Adrenal gland (tissue), 9 donors: ENCODE measurements at regions not wholly inside any gene's neighbourhood (a gene's known extent, or its start where the extent isn't known, plus 50 kb on each side); places are given as distances from the start of the nearest gene placed in this dataset.

Experiments
- DNase-seq, 7 donors: peaks; one replicate each; pipeline ENCODE4 v3.0.0-alpha.2; 2019 to 2020
- H3K27ac ChIP-seq, 5 donors: fragments of 200-600 bp; sonication (generic) in 4 of 5; 1 replicate in 3 of 5; 2 replicates in 2 of 5; pipeline versions ENCODE4 v1.5.1 to v1.8.0; 2016 to 2020; ENCODE audit warnings: mild to moderate bottlenecking in 1 of 5
- H3K27me3 ChIP-seq: fragments of 200-600 bp; 2 replicates; pipeline ENCODE4 v1.8.0; 2021
- H3K36me3 ChIP-seq, 2 donors: fragments of 200-600 bp; replicated peaks in 1 of 2; 1 replicate in 1 of 2; 2 replicates in 1 of 2; pipeline versions ENCODE4 v1.5.1 to v1.8.0; 2018 to 2022
- H3K4me1 ChIP-seq, 2 donors: fragments of 200-600 bp; replicated peaks in 1 of 2; 1 replicate in 1 of 2; 2 replicates in 1 of 2; pipeline versions ENCODE4 v1.5.1 to v1.8.0; 2018 to 2021
- H3K4me3 ChIP-seq, 4 donors: fragments of 200-600 bp; sonication (generic) in 3 of 4; one replicate each; pipeline ENCODE4 v1.5.1; 2016 to 2018
- H3K9me3 ChIP-seq, 3 donors: fragments of 200-600 bp; sonication (generic) in 1 of 3; replicated peaks in 1 of 3; 1 replicate in 2 of 3; 2 replicates in 1 of 3; pipeline versions ENCODE4 v1.5.1 to v1.8.0; 2016 to 2021
- CTCF ChIP-seq, 6 experiments: fragments of 450-650 bp in 4 of 6; fragments of 200-600 bp in 2 of 6; sonication (generic) in 1 of 6; IDR thresholded peaks; 1 replicate in 5 of 6; 2 replicates in 1 of 6; pipeline versions ENCODE4 v1.5.1 to v1.8.0; 2016 to 2021; ENCODE audit warnings: antibody characterized with exemption in 6 of 6, mild to moderate bottlenecking in 2 of 6, moderate library complexity in 1 of 6
- POLR2A ChIP-seq, 2 donors: fragments of 450-650 bp; IDR thresholded peaks; one replicate each; pipeline ENCODE4 v1.6.1; 2017; ENCODE audit warnings: antibody characterized with exemption in 2 of 2, mild to moderate bottlenecking in 2 of 2, moderate library complexity in 1 of 2
- WGBS, 4 donors: extraction: QIAGEN DNeasy Blood & Tissue Kit in 2 of 4; methylation state at CpG; one replicate each; pipeline versions ENCODE4 v1.1.5 to v1.1.7; 2013 to 2017; 5-methylcytosine and 5-hydroxymethylcytosine counted together
- intact Hi-C, 2 donors: fragments of 100-400 bp; cut with DNase I; formaldehyde crosslinking; loops; one replicate each; pipeline versions ENCODE4 v1.14.1 to v1.15.0; 2022 to 2023
- donor health status: healthy with polysubstance abuse.
- donor health status: Bipolar disorder and iron deficiency.
- donor health status: DM: yes; HTN: yes; CAD: no.
- donor health status: DM: no; HTN: no; CAD: no.
- donor health status: DM: no; HTN: no; CAD: no.

- Histone ChIP-seq H3K27me3 (no peaks in the 10 kb centered on the region), H3K9me3 (no peaks in the 10 kb centered on the region), H3K4me1 (no peaks in the 10 kb centered on the region), H3K36me3 (no peaks in the 10 kb centered on the region), H3K27ac (no peak overlapping the region), H3K4me3 (no peak overlapping the region)
- intact Hi-C loops, result no loop called here
- no peak for DNase-seq
- TF ChIP-seq CTCF (IDR thresholded peaks at IDR 0.05), result no peak
- TF ChIP-seq POLR2A (IDR thresholded peaks at IDR 0.05), result no peak
Observed at GRCh38 chr18:52054324-52054723, 285.7 kb upstream of the DCC start.

- 23 to 35% (median 26%) methylated on average over 4 of the region's 4 CpGs for WGBS, 4 donors
- intact Hi-C loops, result no loop called here
- no peaks in the 10 kb centered on the region for H3K4me1 ChIP-seq
- DNase-seq, result no peak
- TF ChIP-seq CTCF (IDR thresholded peaks at IDR 0.05), result no peak
- TF ChIP-seq POLR2A (IDR thresholded peaks at IDR 0.05), result no peak
- no peak overlapping the region for H3K4me3 ChIP-seq
- H3K27ac ChIP-seq, result no peak overlapping the region
- no peaks in the 10 kb centered on the region for H3K9me3 ChIP-seq
- H3K36me3 ChIP-seq, result no peaks in the 10 kb centered on the region
- H3K27me3 ChIP-seq, result no peaks in the 10 kb centered on the region
Observed at GRCh38 chr18:52060607-52061304, 279.2 kb upstream of the DCC start.

- no peaks in the 10 kb centered on the region for H3K4me1 ChIP-seq
- H3K9me3 ChIP-seq, result peaks cover 0 to 9% (median 0%) of the 10 kb centered on the region in 3 donors
- no peak for DNase-seq
- WGBS, 4 donors, result 63 to 71% (median 69%) methylated on average over 2 of the region's 2 CpGs
- no peaks in the 10 kb centered on the region for H3K36me3 ChIP-seq
- intact Hi-C loops, result no loop called here
- TF ChIP-seq CTCF (IDR thresholded peaks at IDR 0.05) (no peak), POLR2A (IDR thresholded peaks at IDR 0.05) (no peak)
- no peaks in the 10 kb centered on the region for H3K27me3 ChIP-seq
- H3K27ac ChIP-seq, result no peak overlapping the region
- no peak overlapping the region for H3K4me3 ChIP-seq
Observed at GRCh38 chr18:52063923-52064322, 276.1 kb upstream of the DCC start.

GRCh38 chr18:52069201-52069600 is 270.8 kb upstream of the DCC start:
- WGBS, 4 donors, result 24 to 38% (median 28%) methylated on average over 2 of the region's 2 CpGs
- H3K9me3 ChIP-seq, result peaks cover 0 to 9% (median 0%) of the 10 kb centered on the region in 3 donors

More at GRCh38 chr18:52069201-52069600, 270.8 kb upstream of the DCC start:
- DNase-seq, result no peak
- TF ChIP-seq POLR2A (IDR thresholded peaks at IDR 0.05) (no peak), CTCF (IDR thresholded peaks at IDR 0.05) (no peak)
- intact Hi-C loops, result no loop called here
- Histone ChIP-seq H3K27ac (no peak overlapping the region), H3K36me3 (no peaks in the 10 kb centered on the region), H3K27me3 (no peaks in the 10 kb centered on the region), H3K4me3 (no peak overlapping the region), H3K4me1 (no peaks in the 10 kb centered on the region)
